GM04503 (cell line): ENCODE measurements at regions not wholly inside any gene's neighbourhood (a gene's known extent, or its start where the extent isn't known, plus 50 kb on each side); places are given as distances from the start of the nearest gene placed in this dataset.
"Not testable (repeated sequence)": the region's sequence is repeated elsewhere in the genome, so short reads cannot be mapped to it uniquely, and the experiment has no call there.

Source experiments
- DNase-seq: peaks from one replicate; pipeline ENCODE4 v3.0.0-alpha.2; 2012; ENCODE audit warnings: low read depth

DNA sequence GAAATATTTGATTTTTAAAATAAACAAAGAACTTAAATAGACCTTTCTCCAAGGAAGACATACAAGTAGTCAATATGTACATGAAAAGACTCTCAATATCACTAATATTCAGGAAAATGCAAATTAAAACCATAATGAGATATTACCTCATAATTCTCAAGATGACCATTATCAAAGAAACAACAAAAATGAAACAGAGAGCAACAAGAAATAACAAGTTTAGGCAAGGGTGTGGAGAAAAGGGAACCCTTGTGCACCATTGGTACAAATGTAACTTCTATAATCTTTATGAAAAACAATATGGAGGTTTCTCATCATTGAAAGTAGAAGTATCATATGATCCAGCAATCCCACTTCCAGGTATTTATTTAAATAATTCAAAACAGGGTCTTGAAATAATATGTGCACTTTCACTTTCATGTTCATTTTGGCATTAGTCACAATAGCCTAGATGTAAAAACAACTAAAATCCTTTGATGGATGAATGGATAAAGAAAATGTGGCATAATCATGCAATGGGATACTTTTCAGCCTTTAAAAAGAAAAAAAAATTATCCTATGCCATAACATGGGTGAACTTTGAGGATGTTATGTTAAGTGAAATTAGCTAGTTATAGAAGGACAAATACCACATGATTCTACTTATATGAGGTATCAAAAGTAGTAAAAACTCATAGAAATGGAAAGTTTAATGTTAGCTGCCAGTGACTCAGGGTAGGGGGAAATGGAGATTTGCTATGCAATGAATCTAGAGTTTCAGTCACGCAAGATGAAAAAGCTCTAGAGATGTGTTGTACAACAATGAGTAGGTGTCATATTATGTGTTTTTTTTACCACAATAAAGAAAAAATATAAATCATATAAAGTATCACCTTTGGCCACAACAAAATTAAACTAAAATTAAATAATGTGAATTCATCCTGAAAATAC, 114.5 kb upstream of the LYPLAL1 start:
- DNase-seq = no peak

DNA sequence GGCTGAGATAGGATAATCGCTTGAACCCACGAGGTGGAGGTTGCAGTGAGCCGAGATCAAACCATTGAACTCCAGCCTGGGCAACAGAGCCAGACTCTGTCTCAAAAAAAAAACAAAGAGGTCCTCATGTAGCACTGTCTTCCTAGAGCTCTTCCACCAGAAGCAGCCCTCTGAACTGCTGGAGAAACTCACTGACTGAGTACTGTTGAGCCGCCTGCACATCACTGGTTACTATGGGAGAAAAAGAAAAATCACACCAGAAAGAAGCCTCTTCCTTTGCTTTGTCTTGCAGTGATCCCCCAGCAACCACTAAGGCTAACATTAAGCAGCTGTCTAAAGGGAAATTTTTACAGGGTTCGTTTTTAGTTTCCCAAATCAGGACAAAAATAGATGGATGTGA, 112.9 kb upstream of the LYPLAL1 start:
- no peak for DNase-seq

DNA sequence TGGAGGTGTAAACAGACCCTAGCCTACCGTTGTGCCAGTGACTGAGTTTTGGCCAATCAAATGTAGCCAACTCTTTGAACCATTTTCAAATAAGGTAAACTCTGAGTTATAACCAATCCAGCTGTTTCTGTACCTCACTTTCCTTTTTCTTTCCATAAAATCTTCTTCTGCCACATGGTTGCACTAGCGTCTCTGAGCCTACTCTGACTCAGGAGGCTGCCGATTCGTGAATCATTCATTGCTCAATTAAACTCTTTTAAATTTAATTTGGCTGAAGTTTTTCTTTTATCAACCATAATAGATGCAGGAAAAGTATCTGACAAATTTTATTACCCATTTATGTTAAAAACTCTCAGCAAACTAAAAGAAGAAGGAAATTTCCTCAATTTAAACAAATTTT, 111.5 kb upstream of the LYPLAL1 start:
- no peak for DNase-seq

DNA sequence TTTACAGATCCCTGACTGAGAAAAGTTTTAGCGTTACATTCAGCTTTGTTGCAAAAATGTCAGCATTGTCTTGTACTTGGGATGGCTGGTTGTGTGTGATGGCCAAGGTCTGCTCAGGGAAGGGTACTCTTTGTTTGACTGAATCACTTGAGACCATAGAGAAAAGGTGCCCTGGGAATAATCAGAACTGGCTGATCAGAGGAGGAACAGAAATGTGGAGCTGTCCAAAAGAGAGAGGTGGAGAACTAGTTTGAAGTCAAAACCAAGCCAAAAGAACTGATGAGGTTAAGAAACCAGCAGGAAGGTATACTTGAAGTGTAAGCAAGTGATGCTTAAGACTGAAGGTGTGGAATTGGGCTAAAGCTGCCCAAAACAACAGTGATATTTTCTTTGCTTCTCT, 107.6 kb upstream of the LYPLAL1 start:
- no peak for DNase-seq

DNA sequence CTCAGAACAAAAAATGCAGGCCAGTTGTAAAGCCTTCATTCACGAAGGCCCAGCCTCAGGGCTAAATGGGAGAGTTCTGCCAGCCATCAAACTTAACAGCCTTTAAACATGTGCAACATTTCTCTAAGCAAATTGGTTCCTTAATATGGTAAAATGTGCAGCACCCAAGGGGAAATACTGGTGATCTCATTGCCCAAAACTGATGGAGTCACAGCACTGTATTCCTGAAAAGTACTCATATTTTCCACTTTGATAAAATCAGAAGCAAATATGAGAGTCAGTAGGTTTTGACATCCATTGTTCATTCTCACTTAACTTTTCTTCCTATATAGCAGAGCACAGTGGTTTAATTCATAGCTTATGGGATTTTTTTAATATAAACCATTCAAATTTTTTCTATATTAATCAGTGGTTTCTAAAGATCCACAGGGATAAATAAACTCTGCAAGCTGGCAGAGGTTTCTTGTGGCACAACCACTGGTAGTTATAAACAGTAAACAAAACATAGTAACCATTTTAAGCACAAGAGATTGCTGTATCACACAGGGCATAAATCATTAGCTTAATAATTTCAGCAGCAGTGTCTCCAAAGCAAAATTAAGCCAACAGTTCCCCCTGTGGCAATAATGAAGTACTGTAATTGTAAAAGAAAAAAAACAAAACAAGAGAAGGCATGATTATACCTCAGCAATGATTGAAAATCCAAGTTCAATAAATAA, 106.9 kb upstream of the LYPLAL1 start:
- DNase-seq = peak; percentile 64

DNA sequence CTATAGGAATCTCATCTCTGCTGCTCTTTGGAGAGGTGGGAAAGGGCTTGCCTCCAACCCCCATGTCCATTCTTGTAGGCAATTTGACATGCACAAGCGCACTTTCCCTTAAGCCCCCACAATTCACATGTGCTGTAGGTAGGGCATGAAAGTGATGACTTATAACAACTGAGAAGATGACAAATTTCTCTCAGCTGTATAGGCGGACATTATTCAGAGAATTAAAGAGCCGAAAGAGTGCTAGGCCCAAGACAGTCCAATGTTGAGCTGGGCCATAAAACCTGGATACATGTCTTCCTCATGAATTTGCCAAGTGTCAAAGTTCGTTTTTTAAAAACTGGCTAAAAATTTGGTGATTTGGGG, 106.3 kb upstream of the LYPLAL1 start:
- DNase-seq = no peak

DNA sequence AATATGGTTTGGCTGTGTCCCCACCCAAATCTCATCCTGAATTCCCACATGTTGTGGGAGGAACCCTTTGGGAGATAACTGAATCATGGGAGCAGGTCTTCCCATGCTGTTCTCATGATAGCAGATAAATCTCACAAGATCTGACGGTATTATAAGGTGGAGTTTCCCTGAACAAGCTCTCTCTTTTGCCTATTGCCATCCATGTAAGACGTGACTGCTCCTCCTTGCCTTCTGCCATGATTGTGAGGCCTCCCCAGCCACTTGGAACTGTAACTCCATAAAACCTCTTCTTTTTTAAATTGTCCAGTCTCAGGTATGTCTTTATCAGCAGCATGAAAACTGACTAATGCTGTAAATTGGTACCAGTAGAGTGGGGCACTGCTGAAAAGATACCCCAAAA, 103.3 kb upstream of the LYPLAL1 start:
- not testable (repeated sequence) for DNase-seq

DNA sequence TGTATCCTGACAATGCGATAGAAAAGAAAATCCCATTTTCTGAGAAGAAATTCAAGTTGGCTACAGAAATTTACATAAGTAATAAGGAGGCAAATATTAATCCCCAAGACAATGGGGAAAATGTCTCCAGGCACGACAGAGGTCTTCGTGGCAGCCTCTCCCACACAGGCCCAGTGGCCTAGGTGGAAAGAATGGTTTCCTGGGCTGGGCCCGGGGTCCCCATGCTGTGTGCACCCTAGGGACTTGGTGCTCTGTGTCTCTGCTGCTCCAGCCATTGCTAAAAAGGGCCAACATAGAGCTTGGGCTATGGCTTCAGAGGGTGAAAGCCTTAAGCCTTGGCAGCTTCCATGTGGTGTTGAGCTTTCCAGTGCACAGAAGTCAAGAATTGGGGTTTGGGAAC, 102.5 kb upstream of the LYPLAL1 start:
- DNase-seq = no peak

DNA sequence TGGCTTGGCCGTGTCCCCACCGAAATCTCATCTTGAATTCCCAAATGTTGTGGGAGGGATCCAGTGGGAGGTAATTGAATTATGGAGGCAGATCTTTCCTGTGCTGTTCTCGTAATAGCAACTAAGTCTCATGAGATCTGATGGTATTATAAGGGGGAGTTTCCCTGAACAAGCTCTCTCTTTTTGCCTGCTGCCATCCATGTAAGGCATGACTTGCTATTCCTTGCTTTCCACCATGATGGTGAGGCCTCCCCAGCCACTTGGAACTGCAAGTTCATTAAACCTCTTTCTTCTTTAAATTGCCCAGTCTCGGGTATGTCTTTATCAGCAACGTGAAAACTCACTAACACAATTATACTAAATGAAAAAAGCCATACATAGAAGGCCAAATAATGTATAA, 101.3 kb upstream of the LYPLAL1 start:
- no peak for DNase-seq

DNA sequence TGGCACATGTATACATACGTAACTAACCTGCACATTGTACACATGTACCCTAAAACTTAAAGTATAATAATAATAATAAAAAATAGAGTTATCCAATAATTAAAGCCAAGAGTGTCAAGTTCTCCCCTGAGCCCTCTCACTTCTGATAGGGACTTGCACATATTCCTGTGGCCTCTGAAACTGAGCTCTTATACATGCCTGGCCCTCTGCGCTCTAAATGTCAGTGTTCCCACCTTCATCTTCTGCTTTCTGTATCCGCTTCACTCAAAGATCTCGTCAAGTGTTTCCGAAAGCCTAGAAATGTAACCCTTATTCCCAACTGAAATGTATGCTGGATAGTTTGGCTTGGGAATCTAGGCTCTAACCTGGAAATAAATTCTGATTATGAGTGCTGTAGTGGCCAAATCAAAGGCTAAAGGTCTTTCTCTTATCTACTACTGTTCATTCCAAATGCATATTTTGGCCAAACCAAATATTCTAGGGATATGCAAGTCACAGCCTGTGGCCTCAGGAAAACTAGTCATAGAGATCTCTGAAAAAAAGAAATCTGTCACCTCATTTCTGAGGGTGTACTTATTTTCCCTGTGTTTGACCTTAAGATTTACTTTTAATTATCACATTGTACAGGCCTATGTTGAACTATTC, 99.5 kb upstream of the LYPLAL1 start:
- DNase-seq = no peak

DNA sequence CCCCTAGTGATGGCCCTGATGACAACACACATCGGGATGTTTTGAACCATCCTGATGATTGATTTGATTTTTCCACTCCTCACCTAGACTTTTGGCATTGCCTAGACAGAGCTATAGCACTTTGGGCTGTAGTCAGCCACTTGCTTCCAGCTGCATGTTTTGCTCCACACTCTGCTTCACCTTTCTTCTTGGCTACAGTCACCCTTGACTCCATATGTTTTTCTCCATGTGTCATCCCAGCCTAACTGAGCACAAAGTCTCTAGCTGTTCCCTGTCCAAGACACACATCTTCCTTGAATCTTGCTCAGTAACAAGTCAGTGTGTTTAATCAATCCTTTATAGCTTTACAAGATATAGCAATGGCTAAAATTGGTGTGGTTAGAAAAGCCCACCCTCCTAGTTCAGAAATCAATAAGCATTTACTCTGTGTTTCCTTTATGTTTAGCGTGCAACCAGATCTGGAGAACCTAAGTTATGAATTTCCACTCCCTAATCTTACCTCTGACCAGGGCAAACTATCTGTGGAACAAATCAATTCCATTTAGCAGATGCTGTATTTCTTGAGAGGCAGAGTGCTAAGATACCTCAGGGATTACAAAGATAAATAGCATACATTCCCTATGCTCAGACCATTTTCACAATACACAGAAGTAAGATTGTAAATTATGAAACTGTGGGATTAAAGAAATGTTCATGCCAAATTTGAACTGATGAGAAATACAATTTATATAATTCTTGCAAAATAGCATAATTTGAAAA, 98.4 kb upstream of the LYPLAL1 start:
- no peak for DNase-seq

DNA sequence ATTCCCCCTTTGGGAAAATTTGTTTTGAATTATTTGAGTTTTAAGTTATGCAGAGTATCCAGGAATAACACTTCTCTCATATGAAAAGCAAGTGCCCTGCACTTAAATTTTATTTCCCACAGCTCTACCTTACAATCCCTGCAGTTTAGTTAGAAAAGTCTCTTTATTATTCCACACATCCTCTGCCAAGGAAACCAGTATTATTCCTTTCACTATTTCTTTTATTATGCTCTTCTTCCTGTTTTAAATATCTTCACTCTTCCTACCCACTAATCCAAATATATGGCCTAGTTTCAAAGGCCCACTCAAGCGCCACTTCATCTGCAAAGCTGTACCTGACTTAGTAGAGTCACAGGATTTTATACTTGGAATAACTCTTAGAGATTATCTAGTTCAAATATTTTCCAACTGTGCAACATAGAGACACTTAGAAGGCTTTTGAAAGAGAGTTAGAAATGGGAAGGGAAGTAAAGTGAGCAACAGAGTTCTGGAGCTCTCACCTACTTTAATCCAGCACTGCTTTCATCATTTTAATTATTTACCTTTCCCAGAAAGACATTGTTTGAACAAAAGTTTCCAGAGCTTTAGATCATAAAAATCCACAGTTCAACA, 97.2 kb upstream of the LYPLAL1 start:
- DNase-seq = no peak

DNA sequence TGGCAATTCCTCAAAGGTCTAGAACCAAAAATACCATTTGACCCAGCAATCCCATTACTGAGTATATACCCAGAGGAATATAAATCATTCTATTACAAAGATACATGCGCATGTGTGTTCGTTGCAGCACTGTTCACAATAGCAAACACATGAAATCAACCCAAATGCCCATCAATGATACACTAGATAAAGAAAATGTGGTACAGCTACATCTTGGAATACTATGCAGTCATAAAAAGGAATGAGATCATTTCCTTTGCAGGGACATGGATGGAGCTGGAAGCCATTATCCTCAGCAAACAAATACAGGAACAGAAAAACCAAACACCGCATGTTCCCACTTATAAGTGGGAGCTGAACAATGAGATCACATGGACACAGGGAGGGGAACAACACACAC, 95.9 kb upstream of the LYPLAL1 start:
- DNase-seq = not testable (repeated sequence)

DNA sequence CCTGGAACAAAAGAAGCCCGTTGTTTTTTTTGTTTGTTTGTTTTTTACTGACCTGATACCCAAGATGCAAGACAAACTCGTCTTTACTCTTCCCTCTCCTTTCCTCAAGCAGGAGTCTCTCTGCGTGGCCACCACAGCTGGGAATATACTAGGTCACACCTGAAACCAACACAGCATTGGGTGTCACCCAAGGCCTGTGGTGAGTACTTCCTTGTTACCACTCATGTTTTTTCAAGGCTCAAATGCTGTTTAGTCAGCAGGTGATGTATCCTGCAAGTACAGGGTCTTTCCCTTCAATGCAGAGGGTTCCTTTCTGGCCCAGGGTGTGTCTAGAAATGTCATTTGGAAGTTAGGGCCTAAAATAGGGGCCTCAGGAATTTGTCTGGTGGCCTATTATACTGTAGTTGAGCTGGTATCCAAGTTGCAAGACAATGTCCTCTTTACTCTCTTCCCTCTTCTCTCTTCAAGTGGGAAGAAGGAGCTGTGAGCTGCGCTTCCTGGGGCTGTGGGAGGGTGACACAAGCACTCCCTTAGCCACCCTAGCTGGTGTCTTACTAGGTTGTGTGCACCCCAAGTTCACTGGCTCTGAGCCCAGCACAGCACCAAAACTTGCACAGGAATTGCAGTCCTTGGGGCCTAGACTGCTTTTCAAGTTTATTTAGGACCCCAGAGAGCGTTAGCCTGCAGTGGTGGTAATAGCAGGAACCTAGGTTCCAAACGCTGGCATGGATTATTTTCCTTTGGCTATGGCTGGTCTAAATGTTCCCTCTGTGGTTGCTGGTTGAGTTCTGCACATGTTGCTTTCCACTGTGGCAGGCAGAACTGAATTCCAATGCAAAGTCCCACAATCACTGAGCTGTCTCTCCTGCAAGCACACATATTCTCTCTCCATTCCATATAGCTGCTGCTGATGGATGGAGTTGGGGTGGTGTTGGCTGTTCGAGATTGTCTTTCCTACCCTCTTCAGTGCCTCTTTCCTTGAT, 91.4 kb upstream of the LYPLAL1 start:
- DNase-seq = no peak

DNA sequence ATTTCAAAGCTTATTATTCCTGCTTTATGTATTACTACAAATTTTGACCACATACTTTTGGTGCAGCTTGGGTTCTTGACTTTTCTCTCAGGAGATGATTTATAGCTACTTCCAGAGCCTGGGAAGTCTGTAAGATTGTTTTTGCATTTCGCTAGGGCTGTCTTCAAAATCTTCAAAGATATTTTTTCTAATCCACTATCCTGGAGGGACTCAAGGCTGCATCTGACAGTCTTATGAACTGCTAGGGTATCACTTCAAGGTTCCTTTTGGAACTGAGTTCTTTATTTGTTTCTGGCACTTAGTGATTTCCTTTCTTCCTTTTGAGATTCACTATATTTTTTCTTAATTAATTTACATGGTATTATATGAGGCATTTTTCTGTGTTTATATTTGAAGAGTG, 90.0 kb upstream of the LYPLAL1 start:
- no peak for DNase-seq

DNA sequence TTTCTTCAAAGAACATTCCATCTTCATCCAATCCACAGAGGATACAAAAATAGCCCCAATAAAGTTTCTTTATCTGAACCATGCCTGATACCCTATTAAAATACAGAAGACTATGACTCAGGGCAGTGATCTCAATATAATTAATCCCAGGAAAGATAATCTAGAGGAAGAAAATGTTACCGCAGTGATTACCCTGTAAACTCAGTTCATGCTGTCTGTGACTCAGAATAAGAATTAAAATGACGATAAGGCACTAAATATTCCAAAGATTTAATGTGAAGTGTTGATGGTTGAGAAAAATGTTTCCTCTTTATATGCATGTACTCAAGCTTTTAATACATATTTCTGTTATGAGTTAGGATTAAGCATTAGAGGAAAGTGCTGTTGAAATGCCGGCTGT, 88.6 kb upstream of the LYPLAL1 start:
- peak; percentile 79 for DNase-seq

DNA sequence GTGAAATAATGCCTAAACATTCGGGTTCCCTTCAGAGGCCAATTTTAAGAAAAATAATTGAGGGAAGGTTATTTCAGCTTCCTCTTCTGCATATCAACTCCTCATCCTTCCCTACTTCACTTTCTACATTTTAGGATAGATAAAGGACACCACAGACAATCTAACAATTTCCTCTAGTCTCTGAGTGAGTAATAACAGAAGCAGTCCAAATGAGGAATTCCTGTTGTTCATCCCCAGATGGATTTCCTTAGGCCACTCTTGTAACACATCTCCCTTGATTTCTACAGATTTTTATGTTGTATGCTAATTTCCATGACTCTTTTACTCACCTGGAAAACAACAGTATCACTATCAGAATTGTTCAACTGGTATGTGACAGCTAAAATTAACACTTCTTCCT, 87.7 kb upstream of the LYPLAL1 start:
- no peak for DNase-seq

DNA sequence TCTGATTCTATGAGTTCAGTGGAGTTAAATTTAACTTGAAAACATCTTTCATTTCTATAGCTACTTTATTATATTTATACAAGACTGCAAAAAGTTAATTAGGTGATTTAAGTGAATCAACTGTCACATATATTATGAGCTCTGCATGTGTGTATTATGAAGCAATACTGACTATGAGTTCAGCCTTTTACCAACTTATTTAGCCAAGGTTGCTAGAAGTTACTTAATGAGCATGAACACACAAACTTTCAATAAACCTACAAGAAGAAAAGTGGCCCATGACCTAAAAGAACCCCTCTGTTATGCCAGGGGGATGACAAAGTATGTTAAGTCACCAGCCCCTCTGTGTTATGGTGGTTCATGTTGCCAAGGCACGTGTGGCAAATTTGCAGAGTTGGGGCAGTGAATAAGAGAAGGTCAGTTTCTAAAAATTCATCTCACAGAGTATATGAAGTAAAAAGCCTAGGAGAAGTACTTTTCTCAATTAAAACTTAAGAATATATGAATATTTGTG, 86.7 kb upstream of the LYPLAL1 start:
- no peak for DNase-seq

DNA sequence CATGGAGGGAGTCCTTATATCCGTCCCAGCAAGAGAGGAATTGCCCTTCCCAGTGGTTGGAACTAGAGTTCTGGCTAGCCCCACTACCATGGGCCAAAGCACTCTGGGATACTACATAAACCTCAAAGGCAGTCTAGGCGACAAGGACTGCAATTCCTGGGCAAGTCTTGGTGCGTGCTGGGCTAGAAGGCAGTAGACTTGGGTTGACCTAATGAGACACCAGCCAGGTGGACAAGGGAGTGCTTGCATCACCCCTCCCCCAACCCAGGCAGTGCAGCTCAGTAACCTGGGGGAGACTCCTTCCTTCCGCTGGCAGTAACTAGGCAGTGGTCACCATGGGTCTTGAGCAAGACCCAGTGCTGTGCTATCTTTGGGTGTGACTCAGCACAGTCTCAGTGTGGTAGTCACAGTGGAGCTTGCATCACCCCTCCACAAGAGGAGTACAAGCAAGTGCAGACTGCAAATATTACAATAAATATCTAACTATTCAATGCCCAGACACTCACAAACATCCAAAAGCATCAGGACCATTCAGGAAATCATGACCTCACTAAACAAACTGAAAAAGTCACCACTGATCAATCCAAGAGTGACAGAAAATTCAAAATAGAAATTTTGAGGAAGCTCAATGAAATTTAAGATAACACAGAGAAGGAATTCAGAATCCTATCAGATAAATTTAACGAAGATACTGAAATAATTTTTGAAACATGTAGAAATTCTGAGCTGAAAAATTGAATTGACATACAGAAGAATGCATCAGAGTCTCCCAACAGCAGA, 84.7 kb upstream of the LYPLAL1 start:
- peak; percentile 79 for DNase-seq

DNA sequence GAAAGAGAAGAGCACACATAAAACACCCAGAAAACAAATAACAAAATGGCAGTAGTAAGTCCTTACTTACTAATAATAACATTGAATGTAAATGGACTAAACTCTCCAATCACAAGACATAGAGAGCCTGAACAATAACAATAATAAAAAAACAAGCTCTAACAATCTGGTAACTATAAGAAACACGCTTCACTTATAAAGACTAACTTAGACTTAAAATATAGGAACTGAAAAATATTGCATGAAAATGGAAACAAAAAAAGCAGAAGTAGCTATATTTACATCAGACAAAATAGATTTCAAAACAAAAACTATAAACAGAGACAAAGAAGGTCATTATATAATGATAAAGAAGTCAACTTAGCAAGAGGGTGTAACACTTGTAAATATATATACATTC, 83.1 kb upstream of the LYPLAL1 start:
- no peak for DNase-seq
